22Rv1 (cell line): ENCODE measurements at regions not wholly inside any gene's neighbourhood (a gene's known extent, or its start where the extent isn't known, plus 50 kb on each side); places are given as distances from the start of the nearest gene placed in this dataset.

ENCODE experiments used
- CTCF ChIP-seq: fragments of 450-650 bp; IDR thresholded peaks from 2 replicates; pipeline ENCODE4 v1.5.1; 2017; ENCODE audit warnings: mild to moderate bottlenecking
- ZFX ChIP-seq: fragments of 450-650 bp; IDR thresholded peaks from 2 replicates; pipeline ENCODE4 v1.6.1; 2017; ENCODE audit warnings: antibody characterized with exemption, borderline replicate concordance

GRCh38 chr16:6884002-6884401 lies 448.6 kb upstream of the RBFOX1 start:
- no peak for TF ChIP-seq CTCF
- no peak for TF ChIP-seq ZFX
